Heart left ventricle (tissue), 13 donors: ENCODE measurements at regions not wholly inside any gene's neighbourhood (a gene's known extent, or its start where the extent isn't known, plus 50 kb on each side); places are given as distances from the start of the nearest gene placed in this dataset.

ENCODE experiments used
- POLR2A ChIP-seq, 2 donors: fragments of 450-650 bp; IDR thresholded peaks; one replicate each; pipeline ENCODE4 v1.6.1; 2017; ENCODE audit warnings: antibody characterized with exemption in 2 of 2, mild to moderate bottlenecking in 2 of 2, moderate library complexity in 2 of 2
- TF ChIP-seq, protein P1 (sequence below), 12 donors: fragments of 200-600 bp; sonication (generic) in 4 of 12; IDR thresholded peaks; one replicate each; pipeline versions ENCODE4 v1.5.0 to v1.8.0; 2018 to 2022; ENCODE audit warnings: antibody characterized with exemption in 12 of 12, mild to moderate bottlenecking in 5 of 12
- donor health status: ischemic (EF 13 %, LVEDD 7.1; RV severe dilation, severe dysfunction).
- donor health status: DM: no; HTN: yes; CAD: no.
- donor health status: DM: no; HTN: no; CAD: no.
- donor health status: ischemic (EF 25% LVEDD 6.9; RV normal size, moderate dysfunction).
- donor health status: ischemic (EF 25% LVEDD 5.7; RV mildly dilated, moderate dysfunction).
- donor health status: ischemic (EF 35%, LVEDD 5.7; RV mildly dilated, moderate dysfunction).
- donor health status: nonischemic (EF 11% LVEDD 7.7; RV severe dilation, severe dysfunction).
- donor health status: DM: yes; HTN: yes; CAD: no.
- donor health status: PGD.
- donor health status: ischemic (EF 29% LVEDD 5.4; RV normal size, mild dysfunction).
- donor health status: nonischemic (EF 23%, LVEDD 6.1; RV moderate dilation, normal function).

GRCh38 chr10:113360870-113361269, 192.0 kb upstream of the HABP2 start:
- no peak for TF ChIP-seq POLR2A (IDR thresholded peaks at IDR 0.05)
- TF ChIP-seq, protein P1, sequence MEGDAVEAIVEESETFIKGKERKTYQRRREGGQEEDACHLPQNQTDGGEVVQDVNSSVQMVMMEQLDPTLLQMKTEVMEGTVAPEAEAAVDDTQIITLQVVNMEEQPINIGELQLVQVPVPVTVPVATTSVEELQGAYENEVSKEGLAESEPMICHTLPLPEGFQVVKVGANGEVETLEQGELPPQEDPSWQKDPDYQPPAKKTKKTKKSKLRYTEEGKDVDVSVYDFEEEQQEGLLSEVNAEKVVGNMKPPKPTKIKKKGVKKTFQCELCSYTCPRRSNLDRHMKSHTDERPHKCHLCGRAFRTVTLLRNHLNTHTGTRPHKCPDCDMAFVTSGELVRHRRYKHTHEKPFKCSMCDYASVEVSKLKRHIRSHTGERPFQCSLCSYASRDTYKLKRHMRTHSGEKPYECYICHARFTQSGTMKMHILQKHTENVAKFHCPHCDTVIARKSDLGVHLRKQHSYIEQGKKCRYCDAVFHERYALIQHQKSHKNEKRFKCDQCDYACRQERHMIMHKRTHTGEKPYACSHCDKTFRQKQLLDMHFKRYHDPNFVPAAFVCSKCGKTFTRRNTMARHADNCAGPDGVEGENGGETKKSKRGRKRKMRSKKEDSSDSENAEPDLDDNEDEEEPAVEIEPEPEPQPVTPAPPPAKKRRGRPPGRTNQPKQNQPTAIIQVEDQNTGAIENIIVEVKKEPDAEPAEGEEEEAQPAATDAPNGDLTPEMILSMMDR (IDR thresholded peaks at IDR 0.05) = no peak
